NCI-H2171 treated with DMSO at 0.1 percent for 48 hours (cell line): ENCODE measurements at regions not wholly inside any gene's neighbourhood (a gene's known extent, or its start where the extent isn't known, plus 50 kb on each side); places are given as distances from the start of the nearest gene placed in this dataset.
"Not testable (repeated sequence)": the region's sequence is repeated elsewhere in the genome, so short reads cannot be mapped to it uniquely, and the experiment has no call there.

Source experiments
- DNase-seq: peaks from one replicate; lab custom pipeline; 2025; lab: John Stamatoyannopoulos, UW

DNA sequence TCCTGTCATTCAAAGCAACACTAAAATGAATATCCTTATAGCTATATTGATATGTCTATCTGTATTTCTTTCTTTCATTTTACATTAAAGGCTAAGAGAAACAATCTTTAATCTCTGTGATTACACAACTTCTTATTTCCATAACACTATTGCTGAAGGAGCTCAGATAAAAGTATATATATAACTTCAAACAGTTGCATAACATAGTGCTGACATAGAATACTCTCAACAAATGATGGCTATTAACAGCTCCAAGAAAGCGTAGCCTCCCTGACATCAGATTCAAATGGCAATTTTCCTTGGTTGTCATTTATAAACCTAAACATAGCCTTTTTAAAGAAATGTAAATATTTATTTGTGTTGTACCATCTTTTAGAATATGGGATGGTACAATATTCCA is 116.6 kb upstream of the PTPRG start:
- DNase-seq = no peak

DNA sequence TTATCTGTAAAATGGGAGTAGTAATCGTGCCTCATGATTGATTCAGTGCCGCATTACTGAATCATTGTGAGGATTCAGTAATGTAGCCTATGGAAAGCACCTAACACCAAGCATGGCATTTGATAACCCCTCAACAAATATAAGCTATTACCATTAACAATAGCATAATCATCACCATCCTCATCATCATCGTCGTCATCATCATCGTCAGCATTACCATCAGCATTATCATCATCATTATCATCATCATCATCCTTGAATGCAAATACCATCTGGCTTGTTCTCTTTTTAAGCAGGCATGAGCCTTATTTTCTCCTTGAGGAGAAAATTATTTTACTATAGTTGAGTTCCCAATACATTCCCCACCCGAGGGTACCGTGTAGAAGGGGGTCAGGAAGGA is 115.4 kb upstream of the PTPRG start:
- DNase-seq = no peak

DNA sequence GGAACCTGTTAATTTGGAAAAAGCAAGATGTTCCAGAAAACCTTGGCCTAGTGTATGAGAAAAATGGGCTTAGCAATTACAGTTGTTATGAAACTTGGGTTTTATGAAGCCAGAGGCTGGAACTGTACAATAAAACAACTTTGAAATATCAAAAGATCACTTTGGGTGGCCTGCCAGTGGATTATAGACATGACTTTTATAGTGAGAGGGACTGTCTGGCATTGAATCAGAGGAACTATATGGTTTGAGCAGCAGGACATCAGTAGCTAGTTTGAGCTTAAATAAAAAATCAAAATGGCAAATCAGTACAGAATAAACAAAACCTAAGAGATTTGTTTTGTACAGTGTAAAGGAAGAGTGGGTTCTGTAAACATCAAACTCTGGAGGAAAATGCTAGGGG is 115.0 kb upstream of the PTPRG start:
- DNase-seq = no peak

DNA sequence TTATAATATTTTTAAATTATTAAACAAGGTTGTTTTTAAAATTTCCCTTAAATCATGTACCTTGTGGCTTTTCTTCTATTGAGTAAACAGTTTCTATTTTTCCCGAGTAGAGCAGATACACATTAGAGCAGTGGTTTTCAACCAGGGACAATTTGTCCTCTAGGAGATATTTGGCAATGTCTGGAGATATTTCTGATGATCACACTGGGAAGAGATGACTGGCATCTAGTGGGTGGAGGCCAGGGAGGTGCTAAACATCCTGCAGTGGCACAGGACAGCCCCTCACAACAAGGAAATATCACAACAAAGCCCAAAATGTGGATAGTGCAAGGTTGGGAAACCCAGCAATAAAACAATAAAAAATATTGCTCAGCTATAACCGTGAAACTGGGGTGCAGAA is 113.0 kb upstream of the PTPRG start:
- no peak for DNase-seq

DNA sequence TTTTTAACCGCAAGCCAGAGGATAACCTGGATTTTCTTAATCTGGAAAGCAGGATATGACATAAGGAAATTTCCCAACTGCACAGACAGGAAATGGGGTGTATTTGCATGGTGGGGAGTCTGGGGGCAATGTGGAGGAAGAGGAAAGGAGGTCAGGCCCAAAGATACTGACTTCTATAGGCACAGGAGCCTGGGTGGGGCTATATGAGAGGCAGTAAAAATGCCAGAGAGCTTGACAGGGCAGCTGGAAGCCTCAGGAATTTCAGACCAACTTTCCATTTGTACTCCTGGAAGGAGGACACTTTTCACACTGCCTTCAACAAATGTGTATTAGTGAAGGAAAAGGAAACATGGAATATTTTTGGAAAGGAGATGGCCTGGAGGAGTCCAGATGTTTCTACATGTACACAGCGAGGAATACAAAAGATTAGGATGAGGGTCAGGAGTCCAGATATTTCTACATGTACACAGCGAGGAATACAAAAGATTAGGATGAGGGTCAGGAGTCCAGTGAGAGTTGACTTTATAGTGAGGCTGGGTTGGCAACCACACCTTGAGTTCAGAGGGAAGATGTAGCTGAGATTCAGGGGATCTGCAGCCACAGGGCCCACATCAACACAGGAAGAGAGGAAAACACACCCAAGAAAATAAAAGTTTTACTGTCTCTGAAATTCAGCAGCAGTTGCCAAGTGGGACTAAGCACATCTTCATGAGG is 111.9 kb upstream of the PTPRG start:
- no peak for DNase-seq

DNA sequence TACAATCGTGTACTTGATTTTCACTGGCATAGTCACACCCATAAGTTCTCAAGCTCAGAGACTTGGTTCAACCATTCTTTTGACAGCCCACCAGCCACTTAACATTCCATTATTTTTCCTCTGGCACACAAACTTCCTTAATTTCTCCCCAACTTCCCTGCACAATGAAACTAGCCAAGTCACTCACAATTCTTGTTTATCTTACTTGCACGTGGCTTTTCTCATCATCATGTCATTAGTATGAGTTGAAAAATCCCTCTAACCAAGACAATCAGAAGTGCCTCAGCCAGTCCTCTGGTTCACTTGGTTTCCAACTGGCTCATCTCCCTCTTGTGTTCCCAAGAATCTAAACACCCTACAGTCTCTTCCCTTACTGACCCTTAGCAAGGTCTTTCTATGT is 110.5 kb upstream of the PTPRG start:
- no peak for DNase-seq

DNA sequence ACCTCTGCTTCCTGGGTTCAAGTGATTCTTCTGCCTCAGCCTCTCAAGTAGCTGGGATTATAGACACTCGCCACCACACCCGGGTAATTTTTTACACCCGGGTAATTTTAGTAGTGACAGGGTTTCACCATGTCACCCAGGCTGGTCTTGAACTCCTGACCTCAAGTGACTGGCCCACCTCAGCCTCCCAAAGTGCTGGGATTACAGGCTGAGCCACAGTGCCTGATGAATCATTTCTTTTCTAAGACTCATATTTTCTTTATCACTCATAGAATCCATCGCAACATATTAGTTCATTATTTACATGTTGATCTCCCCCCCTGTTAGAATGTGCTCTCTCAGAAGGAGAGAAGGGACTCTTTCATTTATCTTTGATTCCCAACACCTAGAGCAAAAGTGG is 109.5 kb upstream of the PTPRG start:
- no peak for DNase-seq

DNA sequence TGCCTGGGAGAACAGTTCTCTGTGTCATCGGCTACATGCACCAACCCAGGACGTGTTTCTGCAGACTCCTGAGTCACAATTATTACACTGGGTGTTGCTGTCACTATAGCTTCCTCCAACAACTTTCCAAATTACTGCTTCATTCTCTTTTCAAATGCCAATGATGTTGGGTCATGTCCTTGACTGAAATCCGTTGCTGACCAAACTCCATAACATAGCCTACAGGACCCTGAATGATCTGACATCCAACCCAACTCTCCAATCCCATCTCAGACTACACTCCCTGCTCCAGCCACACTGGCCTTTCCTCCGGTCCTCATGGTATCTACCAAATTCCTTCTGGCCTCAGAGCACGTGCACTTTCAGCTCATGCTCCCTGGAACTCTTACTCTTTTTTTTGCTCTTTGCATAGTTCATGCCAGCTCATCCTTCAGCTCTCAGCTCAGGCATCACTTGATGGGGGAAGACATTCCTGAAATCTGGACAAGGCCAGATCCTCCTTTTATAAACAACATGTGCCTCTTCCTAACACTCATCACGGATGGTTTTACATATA is 108.8 kb upstream of the PTPRG start:
- DNase-seq = no peak

DNA sequence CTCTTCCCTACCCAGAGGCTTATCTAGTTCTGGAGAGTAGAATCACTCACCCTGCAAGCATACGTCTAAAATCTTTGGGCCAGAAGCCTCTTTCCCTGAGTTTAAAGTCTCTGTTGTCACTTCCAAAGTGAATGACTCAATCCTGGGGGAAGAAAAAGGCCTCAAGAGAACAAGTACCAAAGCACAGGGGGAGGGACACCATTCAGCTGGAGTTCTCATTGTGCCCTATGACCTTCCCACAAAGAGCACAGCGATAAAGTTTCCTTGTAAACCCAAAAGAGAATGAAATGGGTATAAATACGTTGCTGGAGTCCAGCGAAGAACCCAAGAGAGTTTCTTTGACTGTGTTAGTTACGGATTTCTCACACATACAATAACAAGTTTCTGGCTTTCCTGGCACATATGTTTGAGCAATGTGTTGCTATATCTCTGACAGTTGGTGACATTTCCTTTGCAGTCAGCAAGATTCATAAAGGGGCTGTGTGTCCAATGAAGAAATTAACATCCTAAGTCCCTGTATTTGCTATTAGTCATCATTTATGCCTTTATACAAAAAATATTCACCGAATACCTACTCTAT is 107.3 kb upstream of the PTPRG start:
- DNase-seq = no peak

DNA sequence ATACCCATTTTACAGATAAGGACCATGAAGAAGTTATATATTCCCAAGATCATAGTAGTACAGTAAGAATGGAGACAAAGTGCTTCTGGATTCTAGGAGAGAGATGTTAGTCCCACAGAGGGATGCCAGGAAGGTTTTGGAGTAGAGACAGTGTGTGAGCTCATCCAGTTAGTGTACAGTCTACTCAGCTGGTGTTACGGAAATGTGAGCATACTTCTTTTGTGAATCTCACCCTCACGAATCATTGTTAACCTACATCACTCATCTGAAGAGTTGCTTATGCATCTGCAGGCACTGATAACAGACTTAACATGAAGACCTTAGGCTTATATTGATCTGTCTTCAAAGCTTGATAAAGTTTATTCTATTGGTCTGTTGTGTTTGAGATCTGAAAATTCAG is 106.6 kb upstream of the PTPRG start:
- no peak for DNase-seq

DNA sequence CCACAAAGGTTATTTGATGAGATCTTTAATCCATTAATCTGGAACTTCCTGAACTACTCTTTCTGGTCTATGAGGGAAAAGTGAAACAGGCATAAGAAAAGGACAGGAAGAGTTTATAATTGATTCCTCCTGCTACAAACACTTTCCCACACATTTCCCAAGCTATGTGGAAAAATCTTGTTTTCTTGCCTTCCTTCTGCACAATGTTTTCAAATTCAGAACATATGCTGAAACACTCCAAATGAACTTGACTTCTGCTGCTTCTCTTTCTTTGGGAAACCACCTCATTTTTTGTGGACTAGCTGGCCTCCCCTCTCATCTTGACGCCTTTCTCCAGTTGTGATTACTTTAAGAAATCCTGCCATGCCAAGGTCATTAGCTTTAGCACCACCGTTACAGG is 100.7 kb upstream of the PTPRG start:
- DNase-seq = no peak

DNA sequence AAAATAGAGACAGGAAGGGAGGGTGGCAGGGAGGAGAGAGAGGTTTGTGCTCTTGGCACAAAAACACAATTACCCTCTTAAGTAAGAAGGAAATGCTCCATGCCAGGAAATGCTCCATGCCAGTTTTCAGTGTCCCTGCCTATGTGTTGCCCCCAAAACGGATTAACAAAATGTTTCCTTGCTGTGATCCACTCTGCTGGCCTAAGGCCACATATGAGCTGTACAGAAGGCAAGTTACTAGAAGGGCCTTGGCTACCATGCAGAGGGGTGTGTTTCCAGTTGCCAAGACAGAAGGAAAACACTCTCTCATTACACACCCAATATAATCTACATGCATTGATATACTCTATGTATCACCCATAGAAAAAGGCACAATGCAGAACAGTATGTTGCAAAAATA is 98.2 kb upstream of the PTPRG start:
- DNase-seq = no peak

DNA sequence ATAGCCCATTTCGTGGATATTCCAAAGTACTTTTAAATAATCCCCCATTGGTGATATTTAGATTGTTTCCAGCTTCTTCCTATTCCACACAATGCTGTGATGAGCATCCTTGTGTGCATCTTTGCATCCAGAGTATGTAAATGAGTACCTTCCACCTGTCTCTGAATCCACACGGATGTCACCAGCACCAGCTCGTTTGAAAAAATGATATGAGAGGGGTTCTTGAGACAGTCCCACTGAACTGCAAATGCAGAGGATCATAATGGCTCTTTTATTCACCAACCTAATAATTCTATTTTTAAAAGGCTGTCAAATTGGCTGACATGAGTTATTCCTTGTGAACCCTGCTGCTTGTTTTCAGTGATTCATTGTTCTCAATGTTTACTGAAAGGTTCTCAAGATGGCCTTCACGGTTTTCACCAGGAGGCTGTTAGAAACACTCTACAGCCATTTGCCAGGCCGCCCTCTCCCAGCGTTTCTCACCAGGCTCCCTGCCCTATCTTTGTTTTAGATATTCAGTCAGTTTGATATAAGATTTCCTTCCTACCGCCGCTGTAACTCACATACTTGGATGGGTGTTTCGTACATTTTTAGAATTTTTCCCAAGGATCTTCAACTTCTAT is 96.7 kb upstream of the PTPRG start:
- DNase-seq = no peak

DNA sequence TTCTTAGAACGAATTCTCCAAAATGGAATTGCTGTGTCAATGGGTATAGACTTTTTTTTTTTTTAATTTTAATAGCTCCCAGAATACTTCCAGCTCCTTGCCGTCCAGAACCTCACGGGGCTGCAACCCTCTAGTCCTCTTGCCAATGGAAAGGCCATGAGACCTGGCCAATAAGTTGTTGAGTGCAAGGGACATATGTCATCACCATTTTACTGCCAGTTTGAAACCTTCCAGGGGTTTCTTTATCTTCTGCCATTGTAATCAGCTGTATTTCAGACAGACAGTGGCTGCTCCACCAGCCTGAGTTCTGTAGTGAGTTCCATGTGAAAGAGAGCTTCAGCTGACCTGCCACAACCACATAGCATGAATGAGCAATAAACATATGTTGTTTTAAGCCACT is 95.0 kb upstream of the PTPRG start:
- DNase-seq = no peak

DNA sequence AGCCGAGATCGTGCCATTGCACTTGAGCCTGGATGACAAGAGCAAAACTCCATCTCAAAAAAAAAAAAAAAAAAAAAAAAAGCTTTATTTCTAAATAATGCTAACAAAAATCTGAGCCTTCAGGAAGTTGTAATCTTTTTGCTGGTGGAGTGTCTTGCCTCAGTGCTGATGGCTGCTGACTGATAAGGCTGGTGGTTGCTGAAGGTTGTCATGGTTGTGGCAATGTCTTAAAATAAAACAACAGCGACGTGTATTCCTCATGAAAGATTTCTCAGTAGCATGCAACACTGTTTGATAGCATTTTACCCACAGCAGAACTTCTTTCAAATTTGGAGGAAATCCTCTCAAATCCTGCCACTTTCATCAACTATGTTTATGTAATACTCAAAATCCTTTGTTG is 77.4 kb upstream of the PTPRG start:
- no peak for DNase-seq

DNA sequence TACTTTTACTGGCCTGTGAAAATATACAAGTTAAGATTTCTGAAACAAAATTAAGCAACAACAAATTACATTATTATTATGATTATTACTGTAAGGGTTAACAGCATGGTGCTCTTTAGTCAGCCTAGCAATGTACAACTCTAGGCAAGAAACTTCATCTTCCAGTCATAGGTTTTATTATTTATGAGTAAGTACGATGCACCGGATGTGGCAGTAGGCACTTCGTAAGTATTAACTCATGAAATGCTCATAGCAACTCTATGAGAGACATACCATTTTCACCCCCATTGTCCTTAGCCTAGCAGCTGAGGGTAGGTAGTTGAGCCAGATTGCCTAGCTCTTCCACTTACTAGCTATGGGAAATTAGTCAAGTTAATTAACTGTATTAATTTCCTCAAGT is 68.0 kb upstream of the PTPRG start:
- DNase-seq = no peak

DNA sequence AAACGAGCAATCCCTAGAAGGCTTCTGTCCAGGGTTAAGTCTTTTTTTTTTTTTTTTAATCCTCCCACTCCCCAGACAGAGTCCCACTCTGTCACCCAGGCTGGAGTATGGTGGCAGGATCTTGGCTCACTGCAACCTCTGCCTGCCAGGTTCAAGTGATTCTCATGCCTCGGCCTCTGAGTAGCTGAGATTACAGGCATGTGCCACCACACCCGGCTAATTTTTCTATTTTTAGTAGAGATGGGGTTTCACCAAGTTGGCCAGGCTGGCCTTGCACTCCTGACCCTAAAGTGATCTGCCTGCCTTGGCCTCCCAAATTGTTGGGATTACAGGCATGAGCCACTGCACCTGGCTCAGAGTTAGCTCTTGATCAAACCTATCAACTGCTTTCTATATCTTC is 67.1 kb upstream of the PTPRG start:
- DNase-seq = not testable (repeated sequence)

DNA sequence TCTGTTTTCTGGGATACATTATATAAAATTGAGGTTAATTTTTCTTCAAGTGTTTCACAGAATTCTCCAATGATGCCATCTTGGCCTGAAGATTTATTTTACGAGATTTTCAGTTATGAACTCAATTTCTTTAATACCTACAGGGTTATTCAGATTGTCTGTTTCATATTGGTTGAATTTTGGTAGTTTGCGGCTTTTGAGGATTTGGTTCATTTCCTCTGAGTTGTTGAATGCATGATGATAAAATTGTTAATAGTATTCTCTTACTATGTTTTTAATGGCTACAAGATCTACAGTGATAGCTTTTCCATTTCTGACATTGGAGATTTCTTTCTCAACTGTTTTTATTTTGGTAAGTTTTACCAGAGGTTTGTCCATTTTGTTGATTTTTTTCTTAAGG is 63.9 kb upstream of the PTPRG start:
- DNase-seq = no peak

DNA sequence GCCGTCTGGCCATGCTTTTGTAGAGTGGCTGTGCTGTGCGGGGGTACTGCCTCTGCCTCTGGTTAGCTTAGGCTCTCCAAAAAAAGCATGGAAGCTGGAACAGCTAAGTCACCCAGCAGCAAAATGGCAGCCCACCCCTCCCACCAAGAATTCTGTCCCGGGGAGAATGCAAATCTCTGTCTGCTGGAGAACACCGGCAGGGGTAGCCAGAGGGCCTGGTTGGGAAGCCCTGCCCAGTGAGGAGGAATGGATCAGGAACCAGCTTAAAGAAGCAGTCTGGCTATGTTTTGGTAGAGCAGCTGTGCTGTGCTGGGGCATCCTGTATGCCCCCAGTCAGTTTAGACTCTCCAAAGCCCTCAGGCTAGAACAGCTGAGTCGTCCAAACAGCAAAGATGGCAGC is 56.2 kb upstream of the PTPRG start:
- no peak for DNase-seq

DNA sequence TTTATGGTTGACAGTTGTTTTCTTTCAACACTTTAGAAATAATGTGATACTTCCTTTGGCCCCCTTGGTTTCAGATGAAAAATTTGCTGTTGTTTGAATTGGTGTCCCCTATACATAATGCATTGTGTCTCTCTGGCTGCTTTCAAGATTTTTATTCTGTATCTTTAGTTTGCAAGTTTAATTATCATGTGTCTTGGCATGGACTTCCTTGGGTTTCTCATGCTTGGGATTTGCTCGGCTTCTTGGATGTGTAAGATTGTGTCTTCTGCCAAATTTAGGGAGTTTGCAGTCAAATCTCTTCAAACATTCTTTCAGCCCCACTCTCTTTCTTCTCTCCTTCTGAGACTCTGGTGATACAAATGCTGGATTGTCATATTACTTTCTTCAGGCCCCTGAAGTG is 53.4 kb upstream of the PTPRG start:
- no peak for DNase-seq
